Heart left ventricle (tissue), 13 donors: ENCODE measurements at regions not wholly inside any gene's neighbourhood (a gene's known extent, or its start where the extent isn't known, plus 50 kb on each side); places are given as distances from the start of the nearest gene placed in this dataset.

ENCODE experiments used
- POLR2A ChIP-seq, 2 donors: fragments of 450-650 bp; IDR thresholded peaks; one replicate each; pipeline ENCODE4 v1.6.1; 2017; ENCODE audit warnings: antibody characterized with exemption in 2 of 2, mild to moderate bottlenecking in 2 of 2, moderate library complexity in 2 of 2
- TF ChIP-seq, protein P1 (sequence below), 12 donors: fragments of 200-600 bp; sonication (generic) in 4 of 12; IDR thresholded peaks; one replicate each; pipeline versions ENCODE4 v1.5.0 to v1.8.0; 2018 to 2022; ENCODE audit warnings: antibody characterized with exemption in 12 of 12, mild to moderate bottlenecking in 5 of 12
- donor health status: ischemic (EF 13 %, LVEDD 7.1; RV severe dilation, severe dysfunction).
- donor health status: DM: no; HTN: yes; CAD: no.
- donor health status: DM: no; HTN: no; CAD: no.
- donor health status: ischemic (EF 25% LVEDD 6.9; RV normal size, moderate dysfunction).
- donor health status: ischemic (EF 25% LVEDD 5.7; RV mildly dilated, moderate dysfunction).
- donor health status: ischemic (EF 35%, LVEDD 5.7; RV mildly dilated, moderate dysfunction).
- donor health status: nonischemic (EF 11% LVEDD 7.7; RV severe dilation, severe dysfunction).
- donor health status: DM: yes; HTN: yes; CAD: no.
- donor health status: PGD.
- donor health status: ischemic (EF 29% LVEDD 5.4; RV normal size, mild dysfunction).
- donor health status: nonischemic (EF 23%, LVEDD 6.1; RV moderate dilation, normal function).

DNA sequence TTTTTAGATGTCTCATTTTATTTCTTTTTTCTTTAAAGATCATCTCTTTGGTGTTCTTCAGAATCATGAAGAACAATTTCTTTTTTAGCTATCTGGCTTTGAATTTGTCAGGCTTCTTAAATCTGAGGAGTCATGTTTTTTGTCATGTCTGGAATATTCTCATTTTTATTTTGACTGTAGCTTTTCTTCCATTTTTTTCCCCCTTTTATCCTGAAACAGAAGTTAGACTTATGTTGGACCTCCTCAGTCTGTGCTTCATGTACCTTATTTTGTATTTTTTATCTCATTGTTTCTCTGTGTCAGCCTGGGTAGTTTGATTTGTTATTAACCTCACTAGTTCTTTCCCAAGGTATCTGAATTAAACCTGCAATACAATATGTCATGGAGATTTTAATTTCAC is 319.2 kb upstream of the ADGRL4 start:
- TF ChIP-seq, protein P1, sequence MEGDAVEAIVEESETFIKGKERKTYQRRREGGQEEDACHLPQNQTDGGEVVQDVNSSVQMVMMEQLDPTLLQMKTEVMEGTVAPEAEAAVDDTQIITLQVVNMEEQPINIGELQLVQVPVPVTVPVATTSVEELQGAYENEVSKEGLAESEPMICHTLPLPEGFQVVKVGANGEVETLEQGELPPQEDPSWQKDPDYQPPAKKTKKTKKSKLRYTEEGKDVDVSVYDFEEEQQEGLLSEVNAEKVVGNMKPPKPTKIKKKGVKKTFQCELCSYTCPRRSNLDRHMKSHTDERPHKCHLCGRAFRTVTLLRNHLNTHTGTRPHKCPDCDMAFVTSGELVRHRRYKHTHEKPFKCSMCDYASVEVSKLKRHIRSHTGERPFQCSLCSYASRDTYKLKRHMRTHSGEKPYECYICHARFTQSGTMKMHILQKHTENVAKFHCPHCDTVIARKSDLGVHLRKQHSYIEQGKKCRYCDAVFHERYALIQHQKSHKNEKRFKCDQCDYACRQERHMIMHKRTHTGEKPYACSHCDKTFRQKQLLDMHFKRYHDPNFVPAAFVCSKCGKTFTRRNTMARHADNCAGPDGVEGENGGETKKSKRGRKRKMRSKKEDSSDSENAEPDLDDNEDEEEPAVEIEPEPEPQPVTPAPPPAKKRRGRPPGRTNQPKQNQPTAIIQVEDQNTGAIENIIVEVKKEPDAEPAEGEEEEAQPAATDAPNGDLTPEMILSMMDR (IDR thresholded peaks at IDR 0.05): no peak
- TF ChIP-seq POLR2A (IDR thresholded peaks at IDR 0.05): no peak
